ENCODE measurements at regions not wholly inside any gene's neighbourhood (a gene's known extent, or its start where the extent isn't known, plus 50 kb on each side); places are given as distances from the start of the nearest gene placed in this dataset.

GRCh38 chr15:95265419-95265997 is 1034.1 kb downstream of the MCTP2 start:
- intact Hi-C loops (cut with DNase I) = no loop called here
- DNase-seq (ENCODE audit: missing footprints) = no peak
- ATAC-seq = no peak

- intact Hi-C loops (cut with DNase I) = no loop called here
- ATAC-seq (peak; percentile 57), DNase-seq (ENCODE audit: missing footprints) (no peak)
Observed at GRCh38 chr15:95266451-95267061, 1035.2 kb downstream of the MCTP2 start.

- DNase-seq (ENCODE audit: missing footprints) (no peak), ATAC-seq (no peak)
- intact Hi-C loops (cut with DNase I) = no loop called here
Observed at GRCh38 chr15:95267481-95267880, 1036.1 kb downstream of the MCTP2 start.

- ATAC-seq = no peak
Observed at GRCh38 chr15:95269242-95270183, 1038.2 kb downstream of the MCTP2 start.

GRCh38 chr15:95274101-95274500 is 1042.7 kb downstream of the MCTP2 start:
- DNase-seq (ENCODE audit: missing footprints) (no peak), ATAC-seq (no peak)
- intact Hi-C loops (cut with DNase I) = no loop called here

More at GRCh38 chr15:95269242-95270183, 1038.2 kb downstream of the MCTP2 start:
- DNase-seq (ENCODE audit: missing footprints) = no peak
- intact Hi-C loops (cut with DNase I) = no loop called here

- intact Hi-C loops (cut with DNase I) = no loop called here
Observed at GRCh38 chr15:95277266-95277665, 1045.9 kb downstream of the MCTP2 start.

GRCh38 chr15:95278532-95279245 is 1047.3 kb downstream of the MCTP2 start:
- ATAC-seq (no peak), DNase-seq (ENCODE audit: missing footprints) (no peak)
- intact Hi-C loops (cut with DNase I) = no loop called here

More at GRCh38 chr15:95277266-95277665, 1045.9 kb downstream of the MCTP2 start:
- no peak for DNase-seq (ENCODE audit: missing footprints)
- ATAC-seq = no peak

GRCh38 chr15:95279277-95280019 is 1048.1 kb downstream of the MCTP2 start:
- DNase-seq (ENCODE audit: missing footprints) = no peak
- intact Hi-C loops (cut with DNase I) = no loop called here
- ATAC-seq = no peak

- intact Hi-C loops (cut with DNase I) = no loop called here
- no peak for DNase-seq (ENCODE audit: missing footprints)
- no peak for ATAC-seq
Observed at GRCh38 chr15:95280711-95281110, 1049.3 kb downstream of the MCTP2 start.

- DNase-seq (ENCODE audit: missing footprints) = no peak
- no peak for ATAC-seq
- intact Hi-C loops (cut with DNase I) = no loop called here
Observed at GRCh38 chr15:95281470-95281869, 1049.0 kb upstream of the NR2F2 start.

GRCh38 chr15:95284492-95284891 is 1046.0 kb upstream of the NR2F2 start:
- intact Hi-C loops (cut with DNase I) = no loop called here
- ATAC-seq (no peak), DNase-seq (ENCODE audit: missing footprints) (no peak)

GRCh38 chr15:95284933-95285421 is 1045.5 kb upstream of the NR2F2 start:
- intact Hi-C loops (cut with DNase I) = loop anchor here (5.0 kb wide), 1 partner anchor 317 kb away; no protein-coding TSS in a partner anchor
- ATAC-seq (no peak), DNase-seq (ENCODE audit: missing footprints) (no peak)

- DNase-seq (ENCODE audit: missing footprints) = no peak
- no peak for ATAC-seq
- intact Hi-C loops (cut with DNase I) = loop anchor here (5.0 kb wide), 1 partner anchor 316 kb away; no protein-coding TSS in a partner anchor
Observed at GRCh38 chr15:95286352-95286880, 1044.1 kb upstream of the NR2F2 start.

GRCh38 chr15:95287720-95288103 is 1042.8 kb upstream of the NR2F2 start:
- no peak for DNase-seq (ENCODE audit: missing footprints)
- ATAC-seq = no peak
- intact Hi-C loops (cut with DNase I) = loop anchor here (5.0 kb wide), 1 partner anchor 315 kb away; no protein-coding TSS in a partner anchor

GRCh38 chr15:95288626-95289025 is 1041.9 kb upstream of the NR2F2 start:
- DNase-seq (ENCODE audit: missing footprints) = no peak
- intact Hi-C loops (cut with DNase I) = loop anchor here (5.0 kb wide), 1 partner anchor 314 kb away; no protein-coding TSS in a partner anchor
- ATAC-seq = no peak

- no peak for ATAC-seq
- DNase-seq (ENCODE audit: missing footprints) = no peak
- intact Hi-C loops (cut with DNase I) = loop anchor here (5.0 kb wide), 1 partner anchor 37 kb away; no protein-coding TSS in a partner anchor
Observed at GRCh38 chr15:95290176-95290974, 1040.1 kb upstream of the NR2F2 start.

- no peak for DNase-seq (ENCODE audit: missing footprints)
- intact Hi-C loops (cut with DNase I) = loop anchor here (5.0 kb wide), 1 partner anchor 35 kb away; no protein-coding TSS in a partner anchor
- no peak for ATAC-seq
Observed at GRCh38 chr15:95291898-95292472, 1038.5 kb upstream of the NR2F2 start.
